AG10803 (cell line): ENCODE measurements at regions not wholly inside any gene's neighbourhood (a gene's known extent, or its start where the extent isn't known, plus 50 kb on each side); places are given as distances from the start of the nearest gene placed in this dataset.

ENCODE experiments used
- DNase-seq: peaks from one replicate; pipeline ENCODE4 v3.0.0; 2010; ENCODE audit warnings: low read depth
- H3K4me3 ChIP-seq: 2 replicates; pipeline ENCODE4 v1.5.1; 2011; ENCODE audit warnings: mild to moderate bottlenecking, low read length, control low read depth
- TF ChIP-seq, protein P1 (sequence below): conservative IDR thresholded peaks from 2 replicates; pipeline ENCODE4 v1.5.1; 2011; ENCODE audit warnings: mild to moderate bottlenecking, low read length, control low read depth, inconsistent platforms

DNA sequence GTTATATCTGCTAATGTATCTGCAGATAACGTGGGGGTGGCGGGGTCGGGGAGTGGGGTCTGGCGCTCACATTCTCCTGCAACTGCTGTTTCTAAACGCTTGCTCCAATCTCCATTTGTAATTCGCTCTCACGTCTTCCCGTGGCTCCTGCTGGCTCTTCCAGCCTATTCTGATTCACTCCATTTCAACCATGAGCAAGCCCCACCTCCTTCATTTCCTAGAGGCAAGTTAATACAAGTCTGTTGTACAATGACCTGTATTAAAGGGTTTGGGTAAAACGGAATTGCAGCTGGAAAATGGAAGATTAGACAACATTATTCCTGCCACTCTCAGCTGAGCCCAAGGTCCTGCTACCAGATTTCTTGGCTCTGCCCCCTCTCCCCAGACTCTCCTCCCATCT, 132.3 kb downstream of the CSNK2A3 start:
- no peak overlapping the region for H3K4me3 ChIP-seq
- TF ChIP-seq, protein P1, sequence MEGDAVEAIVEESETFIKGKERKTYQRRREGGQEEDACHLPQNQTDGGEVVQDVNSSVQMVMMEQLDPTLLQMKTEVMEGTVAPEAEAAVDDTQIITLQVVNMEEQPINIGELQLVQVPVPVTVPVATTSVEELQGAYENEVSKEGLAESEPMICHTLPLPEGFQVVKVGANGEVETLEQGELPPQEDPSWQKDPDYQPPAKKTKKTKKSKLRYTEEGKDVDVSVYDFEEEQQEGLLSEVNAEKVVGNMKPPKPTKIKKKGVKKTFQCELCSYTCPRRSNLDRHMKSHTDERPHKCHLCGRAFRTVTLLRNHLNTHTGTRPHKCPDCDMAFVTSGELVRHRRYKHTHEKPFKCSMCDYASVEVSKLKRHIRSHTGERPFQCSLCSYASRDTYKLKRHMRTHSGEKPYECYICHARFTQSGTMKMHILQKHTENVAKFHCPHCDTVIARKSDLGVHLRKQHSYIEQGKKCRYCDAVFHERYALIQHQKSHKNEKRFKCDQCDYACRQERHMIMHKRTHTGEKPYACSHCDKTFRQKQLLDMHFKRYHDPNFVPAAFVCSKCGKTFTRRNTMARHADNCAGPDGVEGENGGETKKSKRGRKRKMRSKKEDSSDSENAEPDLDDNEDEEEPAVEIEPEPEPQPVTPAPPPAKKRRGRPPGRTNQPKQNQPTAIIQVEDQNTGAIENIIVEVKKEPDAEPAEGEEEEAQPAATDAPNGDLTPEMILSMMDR, result no peak
- no peak for DNase-seq

DNA sequence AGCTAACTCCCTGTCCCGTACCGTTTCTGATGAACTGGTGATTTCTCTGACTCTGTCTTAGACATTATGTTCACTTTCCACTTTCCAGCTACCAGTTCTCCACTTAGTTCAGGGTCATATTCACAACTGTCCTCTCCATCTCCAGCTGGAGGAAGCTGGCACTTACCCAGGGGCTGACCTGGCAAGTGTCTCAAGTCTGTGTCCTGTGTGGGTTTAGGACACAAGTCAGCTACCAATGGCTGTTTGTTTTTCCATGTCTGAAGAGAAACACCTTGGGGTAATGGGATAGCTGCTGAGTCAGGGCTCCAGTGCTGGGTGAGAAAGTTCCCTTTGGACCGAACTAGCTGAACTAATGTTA, 134.4 kb downstream of the CSNK2A3 start:
- no peak for DNase-seq
- TF ChIP-seq, protein P1, result no peak
- no peak overlapping the region for H3K4me3 ChIP-seq

DNA sequence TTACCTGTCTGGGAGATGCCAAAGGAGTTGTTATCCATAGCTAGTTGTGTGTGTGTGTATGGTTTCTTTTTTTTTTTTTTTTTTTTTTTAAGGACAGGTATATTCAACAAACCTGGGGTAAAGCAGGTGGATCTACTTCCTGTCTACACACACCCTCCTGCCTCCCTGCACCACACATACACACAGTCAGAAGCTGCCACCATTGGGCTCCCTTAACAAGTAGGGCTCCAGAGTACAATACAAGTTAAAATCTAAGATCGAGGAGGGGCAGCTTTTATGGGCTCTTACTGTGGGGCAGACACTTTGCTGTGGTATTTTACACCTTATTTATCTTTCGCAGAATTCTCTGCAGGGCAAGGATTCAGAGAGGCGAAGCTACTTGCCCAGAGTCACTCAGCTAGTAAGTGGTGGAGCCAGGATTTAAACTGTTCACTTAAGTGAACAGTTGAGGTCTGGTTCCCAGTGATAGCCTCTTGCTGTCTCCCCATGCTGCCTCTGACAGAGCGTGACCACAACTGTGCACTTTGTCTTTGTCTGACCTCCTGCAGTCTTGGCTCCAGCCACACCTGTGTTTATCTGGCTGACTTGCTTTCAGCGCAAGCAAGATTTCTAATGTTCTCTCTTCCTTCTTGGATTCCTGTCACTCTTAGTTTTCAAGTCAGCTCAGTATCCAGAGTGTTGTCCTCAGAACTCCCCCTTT, 135.0 kb downstream of the CSNK2A3 start:
- TF ChIP-seq, protein P1, result no peak
- H3K4me3 ChIP-seq, result no peak overlapping the region
- DNase-seq, result no peak

DNA sequence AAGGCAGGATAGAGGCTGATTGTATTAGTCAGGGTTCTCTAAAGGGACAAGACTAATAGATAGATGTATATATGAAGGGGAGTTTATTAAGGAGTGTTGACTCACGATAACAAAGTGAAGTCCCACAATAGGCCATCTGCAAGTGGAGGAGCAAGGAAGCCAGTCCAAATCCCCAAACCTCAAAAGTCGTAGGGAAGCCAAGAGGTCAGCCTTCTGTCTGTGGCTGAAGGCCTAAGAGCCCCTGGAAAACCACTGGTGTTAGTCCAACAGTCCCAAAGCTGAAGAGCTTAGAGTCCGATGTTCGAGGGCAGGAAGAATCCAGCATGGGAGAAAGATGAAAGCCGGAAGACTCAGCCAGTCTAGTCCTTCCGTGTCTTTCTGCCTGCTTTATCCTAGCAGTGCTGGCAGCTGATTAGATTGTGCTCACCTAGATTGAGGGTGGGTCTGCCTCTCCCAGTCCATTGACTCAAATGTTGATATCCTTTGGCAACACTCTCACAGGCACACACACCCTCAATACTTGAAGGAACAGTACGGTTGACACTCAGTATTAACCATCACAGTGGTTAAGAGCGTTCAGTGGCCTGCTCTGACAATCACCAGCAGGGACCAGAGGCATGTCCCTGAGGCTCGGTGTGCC, 135.6 kb downstream of the CSNK2A3 start:
- TF ChIP-seq, protein P1, result no peak
- H3K4me3 ChIP-seq, result no peak overlapping the region
- no peak for DNase-seq

DNA sequence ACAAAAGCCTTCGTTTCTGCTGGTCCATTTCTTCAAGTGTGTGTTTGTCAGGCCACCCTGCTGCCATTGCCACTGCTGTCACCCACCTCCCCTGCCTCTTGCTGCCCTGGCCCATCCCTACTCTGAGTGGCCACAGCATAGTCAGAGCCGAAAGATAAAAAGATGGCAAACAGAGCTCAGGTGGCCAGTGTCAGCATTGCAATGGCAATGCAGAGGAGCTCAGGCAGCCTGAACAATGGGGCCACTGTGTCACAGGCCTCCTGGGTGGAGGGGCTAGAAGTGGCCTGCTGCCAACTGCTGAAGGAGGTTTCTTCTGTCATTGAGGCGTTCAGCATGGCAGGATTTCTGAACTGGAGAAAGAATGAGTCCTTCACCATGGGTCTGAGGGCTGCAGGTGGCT, 137.1 kb downstream of the CSNK2A3 start:
- H3K4me3 ChIP-seq, result no peak overlapping the region
- TF ChIP-seq, protein P1, result no peak
- DNase-seq, result no peak

DNA sequence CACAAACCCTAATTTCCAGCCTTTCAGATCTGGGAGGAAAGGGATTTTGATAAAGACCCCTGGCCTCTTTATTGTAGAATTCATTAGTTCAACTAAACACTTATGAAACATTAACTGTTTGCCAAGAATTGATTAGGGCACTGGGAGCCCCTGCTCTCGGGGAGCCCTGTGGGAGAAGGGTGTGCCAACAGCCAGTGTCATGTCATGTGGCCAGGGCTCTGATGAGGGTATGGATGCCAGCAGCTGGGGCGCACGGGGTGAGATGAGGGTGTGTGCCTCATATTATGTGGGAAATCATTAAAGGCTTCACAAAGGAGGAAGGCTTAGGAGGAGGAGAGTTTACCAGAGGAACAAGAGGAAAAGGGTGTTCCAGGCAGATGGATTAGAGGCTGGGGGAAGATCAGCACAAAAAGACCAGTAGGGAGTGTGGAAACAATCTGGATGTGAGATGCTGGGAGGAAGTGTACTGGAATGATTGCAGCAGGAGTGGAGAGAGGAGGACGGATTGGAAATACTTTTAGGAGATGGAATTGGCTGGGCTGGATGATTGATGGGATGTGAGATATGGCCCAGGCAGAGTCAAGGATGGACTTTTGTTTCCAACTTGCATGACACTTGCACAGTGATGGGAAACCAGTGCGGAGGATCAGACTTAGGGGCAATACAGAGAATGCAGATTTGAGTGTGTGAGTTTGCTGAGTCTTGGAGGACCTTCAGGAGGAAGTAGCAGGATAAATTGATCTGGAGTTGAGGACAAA, 137.8 kb downstream of the CSNK2A3 start:
- DNase-seq, result no peak
- H3K4me3 ChIP-seq, result no peak overlapping the region
- TF ChIP-seq, protein P1, result no peak

DNA sequence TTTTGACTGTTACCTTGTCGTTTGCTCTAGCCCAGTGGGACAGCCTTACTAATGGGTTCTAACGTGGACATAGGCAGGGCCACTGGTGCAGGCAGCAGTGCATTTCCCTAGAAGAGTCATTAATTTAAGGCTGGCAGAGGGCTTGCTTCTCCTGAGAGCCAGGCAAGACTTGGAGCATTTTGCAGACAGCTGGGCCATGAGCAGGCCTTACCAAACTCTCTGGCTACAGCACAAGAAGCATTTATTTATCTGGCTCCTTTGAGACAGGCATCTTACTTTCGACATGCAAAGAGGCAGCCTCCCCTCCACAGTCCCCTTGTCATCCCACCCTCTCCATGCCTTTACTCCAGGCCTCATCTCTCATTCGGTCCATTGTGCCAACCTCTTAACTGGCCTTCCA, 139.9 kb downstream of the CSNK2A3 start:
- DNase-seq, result no peak
- no peak overlapping the region for H3K4me3 ChIP-seq
- TF ChIP-seq, protein P1, result no peak
